Calu3 (cell line): ENCODE measurements at regions not wholly inside any gene's neighbourhood (a gene's known extent, or its start where the extent isn't known, plus 50 kb on each side); places are given as distances from the start of the nearest gene placed in this dataset.
A peak's percentile ranks its signal among the peaks of the same experiment; 100 is the strongest.

Experiments used
- BruUV-seq: library from RNA; stranded (reverse); fragments of 400-500 nt; replicated peaks from 2 replicates; lab custom pipeline; 2021; lab: Mats Ljungman, UMichigan
- CTCF ChIA-PET: fragments of 300-600 bp; sonication (Branson Sonifier 250); formaldehyde crosslinking; loops from one replicate; lab custom pipeline; 2022; ENCODE audit warnings: antibody characterized with exemption; lab: Charles Lee
- DNase-seq: peaks from one replicate; pipeline ENCODE4 v3.0.0; 2022
- H3K27ac Mint-ChIP-seq: one replicate; pipeline ENCODE4 v1.8.0; 2022; ENCODE audit warnings: mixed read lengths; ENCODE audit not compliant: unreplicated experiment
- H3K27me3 Mint-ChIP-seq: one replicate; pipeline ENCODE4 v1.8.0; 2022; ENCODE audit warnings: mixed read lengths; ENCODE audit not compliant: unreplicated experiment
- H3K36me3 Mint-ChIP-seq: one replicate; pipeline ENCODE4 v1.8.0; 2022; ENCODE audit warnings: mild to moderate bottlenecking, moderate library complexity, mixed read lengths; ENCODE audit not compliant: insufficient read depth, unreplicated experiment
- H3K4me1 Mint-ChIP-seq: one replicate; pipeline ENCODE4 v1.8.0; 2022; ENCODE audit warnings: mild to moderate bottlenecking, low read depth, mixed read lengths; ENCODE audit not compliant: unreplicated experiment
- H3K4me3 Mint-ChIP-seq: one replicate; pipeline ENCODE4 v1.8.0; 2022; ENCODE audit warnings: mild to moderate bottlenecking, low read depth, moderate library complexity, mixed read lengths; ENCODE audit not compliant: unreplicated experiment
- H3K9me3 Mint-ChIP-seq: one replicate; pipeline ENCODE4 v1.8.0; 2022; ENCODE audit warnings: low read depth, mixed read lengths; ENCODE audit not compliant: unreplicated experiment
- intact Hi-C: fragments of 100-400 bp; cut with micrococcal nuclease; formaldehyde crosslinking; loops from one replicate; pipeline ENCODE4 v1.10.0; 2022; ENCODE audit not compliant: unreplicated experiment
- TF ChIP-seq, protein P1 (sequence below): fragments of 200-600 bp; IDR thresholded peaks from one replicate; pipeline ENCODE4 v1.8.0; 2022; ENCODE audit warnings: antibody characterized with exemption; ENCODE audit not compliant: unreplicated experiment

DNA sequence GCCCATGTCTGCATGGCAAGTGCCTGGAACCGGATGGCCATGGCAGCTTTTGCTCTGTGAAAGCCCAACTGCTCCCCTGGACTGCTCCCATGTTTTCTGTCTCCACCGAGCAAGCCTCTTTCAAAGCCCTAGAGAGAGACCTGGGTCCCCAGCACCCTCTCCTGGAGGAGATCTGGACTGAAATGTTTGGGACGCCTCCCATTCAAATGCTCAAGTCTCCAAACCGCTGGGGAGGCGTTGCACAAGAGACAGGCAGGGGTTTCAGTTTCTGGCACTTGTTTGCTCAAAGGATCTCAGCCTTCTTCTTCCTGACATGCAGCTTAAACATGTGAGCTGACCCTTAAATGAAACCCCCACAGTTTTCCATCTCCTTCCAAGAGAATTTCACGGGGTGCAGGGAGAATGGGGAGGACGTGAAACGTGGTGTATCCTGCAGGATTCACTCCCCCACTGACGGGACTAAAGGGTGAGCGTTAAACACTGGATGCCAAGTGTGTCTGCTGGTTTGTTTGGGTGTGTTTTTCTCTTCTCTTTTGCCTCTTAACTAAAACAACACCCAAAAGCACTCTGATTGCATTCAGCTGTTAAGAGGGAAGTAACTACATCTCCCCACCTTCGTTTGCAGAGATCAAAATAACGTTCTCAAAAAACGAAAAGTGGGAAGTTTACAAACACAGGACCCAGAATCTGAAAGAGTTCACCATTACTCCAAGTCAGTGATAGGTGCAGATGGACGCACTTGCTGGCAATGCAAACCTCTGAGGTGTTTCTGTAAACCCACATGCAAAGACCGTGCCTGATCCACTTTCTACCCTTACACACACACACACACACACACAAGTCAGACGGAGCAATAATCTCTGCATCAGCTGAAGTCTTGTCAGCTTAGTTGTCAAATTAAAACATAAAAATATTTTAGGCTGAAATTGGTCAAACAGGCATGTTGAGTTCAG, 256.9 kb downstream of the C16orf95 start:
- BruUV-seq, result no TSS peak
- intact Hi-C loops, result loop anchor here (10.0 kb wide), 2 partner anchors 176 to 246 kb away; no protein-coding TSS in a partner anchor
- Mint-ChIP-seq H3K9me3 (no peaks in the 10 kb centered on the region), H3K27ac (no peak overlapping the region), H3K36me3 (no peaks in the 10 kb centered on the region), H3K4me3 (no peak overlapping the region), H3K27me3 (peaks cover 81% of the 10 kb centered on the region), H3K4me1 (no peaks in the 10 kb centered on the region)
- TF ChIP-seq, protein P1, sequence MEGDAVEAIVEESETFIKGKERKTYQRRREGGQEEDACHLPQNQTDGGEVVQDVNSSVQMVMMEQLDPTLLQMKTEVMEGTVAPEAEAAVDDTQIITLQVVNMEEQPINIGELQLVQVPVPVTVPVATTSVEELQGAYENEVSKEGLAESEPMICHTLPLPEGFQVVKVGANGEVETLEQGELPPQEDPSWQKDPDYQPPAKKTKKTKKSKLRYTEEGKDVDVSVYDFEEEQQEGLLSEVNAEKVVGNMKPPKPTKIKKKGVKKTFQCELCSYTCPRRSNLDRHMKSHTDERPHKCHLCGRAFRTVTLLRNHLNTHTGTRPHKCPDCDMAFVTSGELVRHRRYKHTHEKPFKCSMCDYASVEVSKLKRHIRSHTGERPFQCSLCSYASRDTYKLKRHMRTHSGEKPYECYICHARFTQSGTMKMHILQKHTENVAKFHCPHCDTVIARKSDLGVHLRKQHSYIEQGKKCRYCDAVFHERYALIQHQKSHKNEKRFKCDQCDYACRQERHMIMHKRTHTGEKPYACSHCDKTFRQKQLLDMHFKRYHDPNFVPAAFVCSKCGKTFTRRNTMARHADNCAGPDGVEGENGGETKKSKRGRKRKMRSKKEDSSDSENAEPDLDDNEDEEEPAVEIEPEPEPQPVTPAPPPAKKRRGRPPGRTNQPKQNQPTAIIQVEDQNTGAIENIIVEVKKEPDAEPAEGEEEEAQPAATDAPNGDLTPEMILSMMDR, result no peak
- DNase-seq, result peak; percentile 11
- CTCF ChIA-PET, result interaction anchor here (0.7 to 1.4 kb wide), 5 partner anchors 17 to 496 kb away, joined by 3 to 4 read pairs (median 4); no protein-coding TSS in a partner anchor

DNA sequence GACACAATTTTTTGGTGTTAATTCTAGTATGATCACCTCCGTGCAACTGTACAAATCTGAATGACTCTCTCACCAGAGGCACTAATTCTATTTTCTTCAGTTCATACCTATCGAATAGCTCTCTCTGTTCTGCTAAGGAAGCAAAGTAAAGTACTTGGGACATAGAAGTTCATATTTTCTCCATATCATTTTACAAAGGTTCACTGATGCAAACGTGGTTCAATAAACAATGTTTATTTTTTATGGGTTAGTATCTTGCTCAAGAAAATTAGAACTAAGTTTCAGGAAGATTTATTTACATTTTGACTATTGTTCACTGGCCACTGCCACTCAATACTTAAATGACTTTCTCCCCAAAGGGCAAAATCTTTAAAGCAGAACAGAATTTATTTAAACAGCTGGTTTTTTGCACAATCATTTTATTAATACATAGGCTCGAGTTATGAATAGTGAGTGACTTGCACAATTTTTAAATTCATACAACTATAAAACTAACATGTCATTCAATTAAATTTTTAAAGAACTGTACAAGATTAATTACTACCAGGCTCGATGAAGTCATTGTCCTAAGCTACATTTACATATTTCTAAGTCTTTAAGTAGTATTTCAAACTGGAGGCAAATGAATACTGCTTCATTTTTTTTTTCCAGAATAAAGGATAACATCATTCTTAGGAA, 255.8 kb downstream of the C16orf95 start:
- CTCF ChIA-PET, result interaction anchor here (0.6 to 1.4 kb wide), 4 partner anchors 44 to 574 kb away, joined by 3 to 4 read pairs (median 4); no protein-coding TSS in a partner anchor
- no peaks in the 10 kb centered on the region for H3K4me1 Mint-ChIP-seq
- no peak overlapping the region for H3K4me3 Mint-ChIP-seq

DNA sequence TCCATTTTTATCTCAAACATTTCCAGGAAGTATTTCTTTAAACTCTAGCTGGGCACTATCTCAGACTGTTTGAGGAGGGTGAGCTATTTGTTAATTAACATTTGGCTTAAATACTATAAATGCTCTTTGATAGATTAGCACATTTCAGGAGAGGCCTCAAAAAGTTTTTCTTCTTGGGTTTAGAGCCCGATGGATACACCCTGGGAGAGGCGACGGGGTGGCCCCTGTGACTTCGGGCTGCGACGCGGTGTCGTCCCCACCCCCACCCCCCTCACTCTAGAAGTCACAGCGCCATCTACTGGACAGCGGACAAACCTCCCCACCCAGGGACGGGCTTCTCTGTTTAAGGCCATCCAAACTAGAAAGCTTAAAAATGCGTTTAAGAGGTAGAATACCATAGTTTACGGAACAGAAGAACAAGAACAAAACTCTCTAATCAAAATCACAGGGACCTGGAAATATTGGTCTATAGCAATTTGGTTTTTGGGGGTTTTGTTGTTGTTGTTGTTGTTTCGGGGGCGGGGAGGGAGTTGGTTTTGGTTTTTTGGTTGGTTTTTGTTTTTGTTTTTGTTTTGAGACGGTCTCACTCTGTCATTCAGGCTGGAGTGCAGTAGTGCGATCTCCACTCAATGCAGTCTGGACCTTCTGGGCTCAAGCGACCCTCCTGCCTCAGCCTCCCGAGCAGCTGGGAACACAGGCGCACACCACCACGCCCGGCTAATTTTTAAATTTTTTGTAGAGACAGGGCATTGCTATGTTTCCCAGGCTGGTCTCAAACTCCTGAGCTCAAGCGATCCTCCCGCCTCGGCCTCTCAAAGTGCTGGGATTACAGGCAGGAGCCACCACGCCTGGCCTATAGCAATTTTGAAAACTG, 254.4 kb downstream of the C16orf95 start:
- H3K4me1 Mint-ChIP-seq, result no peaks in the 10 kb centered on the region
- no peaks in the 10 kb centered on the region for H3K36me3 Mint-ChIP-seq
- H3K27me3 Mint-ChIP-seq, result peaks cover 81% of the 10 kb centered on the region
- TF ChIP-seq, protein P1, result peak; percentile 85
- H3K9me3 Mint-ChIP-seq, result no peaks in the 10 kb centered on the region
- CTCF ChIA-PET, result interaction anchor here (0.6 to 1.8 kb wide), 22 partner anchors 11 to 508 kb away, joined by 3 to 22 read pairs (median 3); partner anchors contain the start of gene MTHFSD
- DNase-seq, result peak; percentile 78
- H3K4me3 Mint-ChIP-seq, result no peak overlapping the region
- BruUV-seq, result no TSS peak
- H3K27ac Mint-ChIP-seq, result no peak overlapping the region
- intact Hi-C loops, result loop anchor here (1.0 to 10.0 kb wide), 3 partner anchors 178 to 499 kb away; no protein-coding TSS in a partner anchor

More for the DNA sequence above, 255.8 kb downstream of the C16orf95 start:
- no TSS peak for BruUV-seq
- H3K27me3 Mint-ChIP-seq, result peaks cover 81% of the 10 kb centered on the region
- H3K36me3 Mint-ChIP-seq, result no peaks in the 10 kb centered on the region
- H3K9me3 Mint-ChIP-seq, result no peaks in the 10 kb centered on the region
- TF ChIP-seq, protein P1, result no peak
- intact Hi-C loops, result loop anchor here (10.0 kb wide), 2 partner anchors 177 to 247 kb away; no protein-coding TSS in a partner anchor
- H3K27ac Mint-ChIP-seq, result no peak overlapping the region
- DNase-seq, result no peak
